Large intestine (tissue), 3 donors: ENCODE measurements at regions not wholly inside any gene's neighbourhood (a gene's known extent, or its start where the extent isn't known, plus 50 kb on each side); places are given as distances from the start of the nearest gene placed in this dataset.
"Not testable (repeated sequence)": the region's sequence is repeated elsewhere in the genome, so short reads cannot be mapped to it uniquely, and the experiment has no call there.

Experiments
- DNase-seq, 2 donors: peaks; one replicate each; pipeline versions ENCODE4 v3.0.0 to v3.0.0-alpha.2; 2013
- H3K27ac ChIP-seq: one replicate; pipeline ENCODE4 v1.5.1; 2013; ENCODE audit warnings: low read length
- H3K27me3 ChIP-seq: 2 replicates; pipeline ENCODE4 v1.6.1; 2013; ENCODE audit warnings: low read length; ENCODE audit not compliant: control insufficient read depth, insufficient read depth
- H3K36me3 ChIP-seq: 2 replicates; pipeline ENCODE4 v1.6.1; 2013; ENCODE audit warnings: low read length; ENCODE audit not compliant: control insufficient read depth, insufficient read depth
- H3K4me1 ChIP-seq: one replicate; pipeline ENCODE4 v1.6.1; 2013; ENCODE audit warnings: low read length; ENCODE audit not compliant: control insufficient read depth, insufficient read depth
- H3K4me3 ChIP-seq: one replicate; pipeline ENCODE4 v1.5.1; 2013; ENCODE audit warnings: low read length
- H3K9me3 ChIP-seq: one replicate; pipeline ENCODE4 v1.6.1; 2013; ENCODE audit warnings: mild to moderate bottlenecking, low read depth, low read length, moderate library complexity; ENCODE audit not compliant: control insufficient read depth
- WGBS: methylation state at CpG from one replicate; pipeline ENCODE4 v1.1.5; 2013; ENCODE audit warnings: low lambda C conversion rate; ENCODE audit not compliant: insufficient coverage; 5-methylcytosine and 5-hydroxymethylcytosine counted together

DNA sequence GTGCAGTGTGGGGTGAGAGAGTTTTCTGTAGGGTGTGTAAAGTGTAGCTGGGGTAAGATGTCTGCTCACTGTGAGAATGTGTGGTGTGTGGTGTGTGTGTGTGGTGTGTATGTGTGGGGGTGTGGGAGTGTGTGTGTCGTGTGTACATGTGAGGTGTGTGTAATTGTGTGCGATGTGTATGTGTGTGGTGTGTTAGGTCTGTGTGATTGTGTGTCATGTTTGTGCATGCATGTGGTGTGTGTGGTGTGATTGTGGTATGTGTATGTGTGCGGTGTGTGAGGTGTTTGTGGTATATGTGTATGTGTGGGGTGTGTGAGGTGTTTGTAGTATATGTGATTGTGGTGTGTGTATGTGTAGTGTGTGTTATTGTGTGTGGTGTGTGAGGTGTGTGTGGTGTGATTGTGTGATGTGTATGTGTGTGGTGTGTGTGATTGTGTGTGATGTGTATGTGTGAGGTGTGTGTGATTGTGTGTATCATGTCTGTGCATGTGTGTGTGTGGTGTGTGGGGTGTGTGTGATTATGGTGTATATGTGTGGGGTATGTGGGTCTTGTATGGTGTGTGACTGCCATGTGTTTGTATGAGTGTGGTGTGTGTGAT is 241.7 kb upstream of the HDAC4 start:
- Histone ChIP-seq H3K4me1 (no peaks in the 10 kb centered on the region), H3K36me3 (no peaks in the 10 kb centered on the region), H3K27ac (no peak overlapping the region), H3K27me3 (peaks cover 4% of the 10 kb centered on the region), H3K4me3 (no peak overlapping the region), H3K9me3 (peaks cover 15% of the 10 kb centered on the region)
- DNase-seq = no peak
- WGBS = no CpG with 5 or more reads among the region's 3 CpGs

DNA sequence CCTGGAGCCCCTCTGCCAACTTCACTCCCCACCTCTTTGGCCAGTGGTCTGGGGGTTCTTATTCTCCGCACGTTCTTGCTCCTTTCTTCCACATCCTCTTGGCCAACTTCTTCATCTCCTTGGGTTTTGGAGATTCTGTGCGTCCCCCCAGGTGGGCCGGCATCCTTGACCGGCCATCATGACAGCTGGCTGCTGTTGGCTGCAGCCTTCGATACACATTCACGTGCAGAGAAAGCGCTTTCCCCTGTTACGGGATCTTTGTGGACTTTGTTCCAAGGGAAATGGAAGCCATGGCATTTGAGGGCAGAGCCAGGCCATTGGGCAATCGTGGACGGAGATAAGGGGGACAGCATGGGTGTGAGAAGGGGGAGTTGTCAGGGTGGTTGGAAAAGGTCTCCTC is 241.1 kb upstream of the HDAC4 start:
- WGBS = no CpG with 5 or more reads among the region's 11 CpGs
- H3K36me3 ChIP-seq, H3K4me1 ChIP-seq, H3K27me3 ChIP-seq, H3K4me3 ChIP-seq, H3K27ac ChIP-seq, DNase-seq: not testable (repeated sequence)
- H3K9me3 ChIP-seq = peaks cover 15% of the 10 kb centered on the region

DNA sequence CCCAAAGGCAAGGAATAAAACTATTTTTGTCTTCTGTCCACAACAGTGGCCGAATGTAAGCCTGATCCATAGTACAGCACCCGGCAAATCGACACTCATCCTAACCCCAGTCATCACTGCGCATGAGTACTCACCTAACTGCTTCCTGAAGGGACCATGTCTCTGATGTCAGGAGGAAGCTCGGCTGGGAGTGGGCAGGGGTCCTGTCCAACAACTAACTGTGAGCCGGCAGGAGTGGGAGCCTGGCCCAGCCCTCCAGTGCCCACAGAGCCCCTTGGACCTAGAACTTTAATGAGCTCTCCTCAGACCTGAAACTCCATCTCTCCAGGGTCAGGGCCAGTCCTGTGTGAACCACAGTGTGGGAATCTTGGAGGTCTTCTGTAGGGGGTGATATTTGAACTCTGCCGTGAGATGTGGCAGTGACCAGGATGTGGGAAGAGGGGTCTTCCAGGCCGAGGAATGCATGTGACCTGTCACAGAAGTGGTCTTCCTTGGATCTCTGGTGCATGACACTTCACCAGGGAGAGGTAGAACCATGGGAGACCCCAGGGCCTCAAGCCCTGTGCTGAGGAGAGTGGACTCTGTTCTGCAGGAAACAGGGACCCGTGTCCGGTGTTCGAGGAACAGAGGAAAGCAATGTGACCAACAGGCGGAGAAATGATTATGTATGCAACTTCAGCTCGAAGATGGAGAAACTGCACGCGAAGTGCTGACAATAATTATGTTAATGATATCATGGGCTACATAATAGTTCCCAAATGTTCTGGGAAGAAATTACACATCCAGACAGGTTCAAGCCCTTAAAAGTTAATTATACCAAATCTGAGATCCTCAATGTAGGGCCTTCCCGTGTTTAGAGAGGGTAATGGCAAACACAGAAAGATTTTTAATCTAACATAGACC is 240.1 kb upstream of the HDAC4 start:
- WGBS = 93% methylated on average over 5 of the region's 16 CpGs
- no peaks in the 10 kb centered on the region for H3K36me3 ChIP-seq
- H3K4me3 ChIP-seq = no peak overlapping the region
- no peak for DNase-seq
- peaks cover under 1% of the 10 kb centered on the region for H3K27me3 ChIP-seq
- H3K27ac ChIP-seq = no peak overlapping the region
- peaks cover 15% of the 10 kb centered on the region for H3K9me3 ChIP-seq
- H3K4me1 ChIP-seq = no peaks in the 10 kb centered on the region

DNA sequence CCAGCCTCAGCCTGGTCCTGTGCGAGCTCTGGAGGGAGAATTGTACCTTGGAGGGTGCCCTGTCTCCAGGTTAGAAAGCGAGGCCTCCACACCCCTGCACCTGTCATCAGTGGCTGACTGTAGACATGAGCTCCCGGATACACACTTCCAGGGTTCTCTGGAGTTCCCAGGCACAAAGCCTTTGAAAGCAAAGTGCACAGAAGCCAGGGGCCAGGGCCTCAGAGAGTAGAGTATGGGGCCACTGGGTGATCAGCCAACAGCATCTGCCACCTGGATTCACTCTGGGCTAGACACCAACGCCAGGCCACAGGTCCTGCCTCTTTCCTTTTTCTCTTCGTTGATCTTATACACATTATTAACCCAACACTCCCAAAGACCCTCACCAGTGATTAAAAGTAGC is 239.4 kb upstream of the HDAC4 start:
- DNase-seq = no peak
- H3K27me3 ChIP-seq = no peaks in the 10 kb centered on the region
- H3K36me3 ChIP-seq = no peaks in the 10 kb centered on the region
- WGBS = 100% methylated on average over 1 of the region's 5 CpGs
- H3K9me3 ChIP-seq = peaks cover 15% of the 10 kb centered on the region
- H3K4me3 ChIP-seq = no peak overlapping the region
- H3K4me1 ChIP-seq = no peaks in the 10 kb centered on the region
- no peak overlapping the region for H3K27ac ChIP-seq

DNA sequence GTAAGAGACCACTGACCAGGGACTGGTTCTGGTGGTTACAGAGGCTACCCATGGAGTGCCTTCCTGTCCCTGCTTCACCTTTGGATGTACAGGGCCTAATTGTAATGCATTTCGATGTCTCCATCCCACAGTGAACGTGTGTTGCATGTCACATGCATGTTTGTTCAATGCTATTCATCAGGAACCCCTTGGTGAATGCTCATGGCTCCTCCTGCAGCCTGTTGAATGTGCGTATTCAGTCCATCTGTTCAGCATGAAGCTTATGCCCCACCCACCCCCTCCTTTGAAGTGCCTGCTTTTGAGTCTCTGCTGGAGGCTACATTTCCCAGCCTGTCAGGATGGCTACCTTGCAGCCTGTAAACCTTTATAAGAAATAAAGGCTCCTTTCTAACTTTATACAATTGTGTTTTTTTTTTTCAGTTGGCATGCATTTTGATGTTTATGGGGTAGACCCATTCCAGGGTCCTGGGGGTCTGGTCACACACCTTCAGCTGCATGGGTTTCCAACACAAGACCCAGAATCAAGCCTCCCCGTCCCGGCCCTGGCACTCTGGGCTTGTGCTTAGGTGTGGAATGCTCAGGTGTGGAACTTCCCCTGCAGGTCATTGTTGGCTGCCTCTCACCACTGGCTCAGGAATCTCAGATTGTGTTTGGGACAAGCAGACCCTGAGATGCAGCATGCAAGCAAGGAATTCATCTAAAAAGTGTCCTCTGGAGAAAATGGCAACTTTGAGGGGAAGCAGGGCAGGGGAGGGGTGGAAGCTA is 238.8 kb upstream of the HDAC4 start:
- Histone ChIP-seq H3K4me1 (no peaks in the 10 kb centered on the region), H3K36me3 (no peaks in the 10 kb centered on the region), H3K27ac (no peak overlapping the region), H3K27me3 (no peaks in the 10 kb centered on the region), H3K4me3 (no peak overlapping the region), H3K9me3 (peaks cover 15% of the 10 kb centered on the region)
- no peak for DNase-seq
- no CpG with 5 or more reads among the region's 5 CpGs for WGBS

DNA sequence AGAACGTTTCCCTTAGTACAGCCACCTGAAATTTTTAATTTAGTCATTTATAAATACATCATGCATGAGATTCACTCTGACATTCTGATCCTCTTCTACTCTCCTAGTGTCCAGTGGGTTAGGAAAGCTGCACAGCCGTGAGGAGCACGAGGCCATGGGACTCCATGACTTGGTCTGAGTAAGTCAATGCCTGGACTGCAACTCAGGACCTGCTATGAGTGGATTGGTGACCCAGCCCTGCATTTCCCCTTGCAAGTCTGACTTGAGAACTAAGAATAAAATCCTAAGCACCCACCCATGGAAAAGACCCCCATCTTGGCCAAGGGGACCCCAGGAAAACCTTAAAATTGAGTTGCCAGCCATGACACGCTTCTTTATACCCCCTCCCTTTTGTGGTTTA is 237.6 kb upstream of the HDAC4 start:
- no CpG with 5 or more reads among the region's 4 CpGs for WGBS

DNA sequence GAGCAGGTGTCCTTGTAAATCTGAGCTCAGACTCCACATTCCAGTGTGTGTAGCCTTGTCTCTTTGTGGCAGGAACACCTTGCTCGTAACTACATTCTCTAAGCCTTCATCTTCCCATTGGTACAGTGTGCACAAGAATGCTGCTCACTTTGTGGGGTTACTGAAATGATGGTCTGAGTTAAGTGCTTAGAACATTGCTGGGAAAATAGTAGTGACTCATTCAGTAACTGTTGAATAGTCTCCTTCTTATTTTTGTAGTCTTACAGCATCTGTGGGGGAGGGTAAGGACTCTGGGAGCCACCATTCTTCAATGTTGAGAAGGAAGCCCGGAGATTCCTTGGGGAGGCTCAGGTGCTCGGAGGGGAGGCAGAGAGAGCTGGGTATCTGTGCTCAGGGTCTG is 236.0 kb upstream of the HDAC4 start:
- H3K9me3 ChIP-seq = no peaks in the 10 kb centered on the region
- H3K4me1 ChIP-seq = no peaks in the 10 kb centered on the region
- DNase-seq = no peak
- no CpG with 5 or more reads among the region's 3 CpGs for WGBS
- no peaks in the 10 kb centered on the region for H3K27me3 ChIP-seq
- no peak overlapping the region for H3K27ac ChIP-seq
- H3K4me3 ChIP-seq = no peak overlapping the region
- no peaks in the 10 kb centered on the region for H3K36me3 ChIP-seq

More for the DNA sequence above, 237.6 kb upstream of the HDAC4 start:
- no peak for DNase-seq
- Histone ChIP-seq H3K27me3 (no peaks in the 10 kb centered on the region), H3K36me3 (no peaks in the 10 kb centered on the region), H3K4me1 (no peaks in the 10 kb centered on the region), H3K4me3 (no peak overlapping the region), H3K9me3 (peaks cover 8% of the 10 kb centered on the region), H3K27ac (no peak overlapping the region)

DNA sequence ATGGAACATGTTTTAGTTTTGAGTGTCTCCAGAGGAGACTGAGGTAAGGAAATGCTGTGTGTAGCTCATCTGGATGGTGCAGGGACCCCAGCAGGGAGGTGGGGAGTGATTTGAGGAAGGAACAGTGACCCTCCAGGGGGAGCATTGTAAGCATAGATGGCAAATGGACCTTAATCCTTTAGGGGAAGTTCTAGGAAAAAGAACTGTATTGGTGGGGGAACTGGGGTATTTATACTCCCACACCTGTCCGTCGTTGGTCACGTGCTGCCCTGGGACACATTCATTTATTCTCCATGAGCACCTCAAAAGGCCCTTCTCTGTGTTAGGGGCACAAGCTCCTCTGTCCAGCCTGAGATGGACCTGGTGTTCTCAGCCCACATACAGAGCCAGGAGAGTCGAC is 233.9 kb upstream of the HDAC4 start:
- no peaks in the 10 kb centered on the region for H3K36me3 ChIP-seq
- no peak for DNase-seq
- no CpG with 5 or more reads among the region's 4 CpGs for WGBS

DNA sequence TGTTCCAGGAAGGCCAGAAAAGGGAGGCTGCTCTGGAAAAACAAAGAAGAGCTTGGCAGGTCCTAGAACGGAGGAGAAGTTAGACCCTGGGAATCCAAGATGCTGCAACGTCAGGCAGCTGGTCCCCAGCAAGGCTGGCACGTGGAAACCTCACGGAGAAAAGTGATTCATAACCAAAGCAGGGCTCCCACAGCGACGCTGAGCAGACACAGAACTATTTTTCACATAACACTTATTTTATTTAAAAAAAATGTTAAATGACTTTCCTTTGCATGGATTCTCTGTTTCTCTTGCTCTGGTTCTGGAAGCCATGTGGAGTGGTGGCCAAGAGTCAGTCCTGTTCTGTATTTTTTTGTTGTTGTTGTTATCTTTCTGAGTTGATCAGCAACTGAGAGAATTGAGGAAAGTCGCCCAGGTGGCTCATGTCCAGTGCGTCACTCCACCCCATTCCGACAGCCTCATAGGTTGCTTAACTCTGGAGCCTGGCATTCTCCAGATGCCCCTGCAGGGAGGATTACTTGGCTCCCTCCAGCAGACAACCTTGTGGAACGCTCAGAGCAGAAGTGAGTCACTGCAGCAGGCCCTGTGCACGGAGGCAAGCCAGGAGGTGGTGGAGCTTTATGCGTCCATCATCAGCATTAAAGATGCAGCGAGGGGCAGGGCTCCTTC is 229.9 kb upstream of the HDAC4 start:
- no peak overlapping the region for H3K27ac ChIP-seq

More for the DNA sequence above, 233.9 kb upstream of the HDAC4 start:
- Histone ChIP-seq H3K27me3 (no peaks in the 10 kb centered on the region), H3K4me3 (no peak overlapping the region), H3K27ac (no peak overlapping the region), H3K4me1 (no peaks in the 10 kb centered on the region), H3K9me3 (no peaks in the 10 kb centered on the region)

More for the DNA sequence above, 229.9 kb upstream of the HDAC4 start:
- 80% methylated on average over 1 of the region's 13 CpGs for WGBS
- Histone ChIP-seq H3K4me3 (no peak overlapping the region), H3K36me3 (no peaks in the 10 kb centered on the region), H3K27me3 (no peaks in the 10 kb centered on the region), H3K9me3 (no peaks in the 10 kb centered on the region), H3K4me1 (no peaks in the 10 kb centered on the region)
- no peak for DNase-seq
